ENCODE measurements at regions not wholly inside any gene's neighbourhood (a gene's known extent, or its start where the extent isn't known, plus 50 kb on each side); places are given as distances from the start of the nearest gene placed in this dataset.
"Not testable (repeated sequence)": the region's sequence is repeated elsewhere in the genome, so short reads cannot be mapped to it uniquely, and the experiment has no call there.

GRCh38 chr6:15922510-15923250, 206.2 kb upstream of the MYLIP start:
- DNase-seq = peak; percentile 72

GRCh38 chr6:15921243-15921642, 207.6 kb upstream of the MYLIP start:
- DNase-seq = no peak

GRCh38 chr6:15916581-15916980, 212.3 kb upstream of the MYLIP start:
- DNase-seq = no peak

DNA sequence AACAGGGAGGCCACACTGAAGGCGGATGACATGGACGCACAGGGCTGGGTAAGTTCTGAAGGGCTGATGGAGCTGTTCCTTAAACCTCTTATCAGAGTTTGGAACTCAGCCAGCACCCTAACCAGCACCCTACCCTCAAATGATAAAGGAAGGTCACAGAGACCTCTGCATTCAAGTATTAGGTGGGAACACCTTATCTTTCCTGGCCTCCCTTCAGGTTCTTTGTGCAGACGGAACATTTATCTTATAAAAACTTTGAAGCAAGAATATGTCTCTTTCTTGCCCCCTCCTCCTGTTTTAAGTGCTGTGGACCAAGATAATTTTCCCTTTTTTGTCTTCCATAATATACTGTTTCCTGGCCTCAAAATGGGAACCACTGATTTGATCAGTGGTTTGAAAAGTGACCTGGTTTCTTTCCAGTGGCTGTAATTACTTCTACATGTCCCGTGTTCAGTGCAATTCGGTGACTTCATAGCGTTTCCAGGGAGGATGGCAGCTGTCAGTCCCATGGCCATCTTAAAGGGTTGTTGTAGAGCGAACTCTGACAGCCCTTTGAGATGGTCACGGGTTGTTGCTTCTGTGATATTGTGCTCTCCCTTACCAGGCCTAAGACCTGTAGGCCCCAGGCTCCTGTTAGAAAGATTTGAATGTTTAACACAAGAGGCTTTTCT, 213.2 kb upstream of the MYLIP start:
- no peak for DNase-seq

DNA sequence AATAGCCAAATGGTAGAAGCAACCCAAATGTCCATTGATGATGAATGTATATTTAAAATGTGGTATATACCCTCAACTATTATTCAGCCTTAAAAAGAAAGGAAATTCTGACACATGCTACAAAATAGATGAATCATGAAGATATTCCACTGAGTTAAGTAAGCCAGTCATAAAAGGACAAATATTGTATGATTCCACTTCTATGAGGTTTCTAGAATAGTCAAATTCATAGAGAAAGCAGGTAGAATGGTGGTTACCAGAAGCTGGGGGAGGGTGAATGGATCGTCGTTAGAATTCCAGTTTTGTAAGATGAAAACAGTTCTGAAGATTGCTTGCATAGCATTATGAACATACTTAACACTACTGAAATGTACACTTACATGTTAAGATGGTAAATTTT, 214.3 kb upstream of the MYLIP start:
- DNase-seq = no peak

- DNase-seq = no peak
These were observed 215.3 kb upstream of the MYLIP start for GRCh38 chr6:15913573-15913972.

GRCh38 chr6:15912505-15913400, 216.1 kb upstream of the MYLIP start:
- no peak for DNase-seq

DNA sequence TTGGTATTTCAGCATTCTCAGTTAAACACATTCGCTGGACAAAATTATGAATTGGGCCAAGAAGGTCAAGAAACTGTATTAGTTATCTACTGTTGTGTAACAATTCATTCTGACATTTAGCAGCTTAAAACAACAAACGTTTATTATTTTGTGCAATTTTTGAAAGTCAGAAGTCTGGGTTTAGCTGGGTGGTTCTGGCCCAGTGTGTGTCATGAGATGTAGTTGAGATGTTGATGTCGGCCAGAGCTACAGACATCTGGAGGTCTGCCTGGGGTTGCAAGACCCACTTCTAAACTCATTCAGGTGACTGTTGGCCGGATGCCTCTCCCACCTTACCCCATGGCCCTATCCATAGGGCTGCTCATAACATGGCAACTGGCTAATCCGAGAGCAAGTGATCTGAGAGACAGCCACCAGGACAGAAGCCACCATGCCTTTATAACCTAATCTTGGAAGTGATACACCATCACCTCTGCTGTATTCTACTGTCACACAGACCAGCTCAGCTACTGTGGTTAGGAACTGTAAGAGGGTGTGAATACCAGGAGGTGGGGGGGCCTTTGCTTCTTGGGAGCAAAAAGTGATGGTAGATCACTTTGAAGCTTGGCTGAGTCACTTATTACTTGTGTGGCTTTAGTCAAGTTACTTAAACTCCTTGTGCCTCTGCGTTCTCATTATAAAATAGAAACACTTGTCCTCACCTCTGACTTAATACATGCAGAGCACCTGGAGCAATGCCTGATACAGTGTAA, 217.0 kb upstream of the MYLIP start:
- no peak for DNase-seq

- no peak for DNase-seq
These were observed 219.4 kb upstream of the MYLIP start for GRCh38 chr6:15909290-15910070.

DNA sequence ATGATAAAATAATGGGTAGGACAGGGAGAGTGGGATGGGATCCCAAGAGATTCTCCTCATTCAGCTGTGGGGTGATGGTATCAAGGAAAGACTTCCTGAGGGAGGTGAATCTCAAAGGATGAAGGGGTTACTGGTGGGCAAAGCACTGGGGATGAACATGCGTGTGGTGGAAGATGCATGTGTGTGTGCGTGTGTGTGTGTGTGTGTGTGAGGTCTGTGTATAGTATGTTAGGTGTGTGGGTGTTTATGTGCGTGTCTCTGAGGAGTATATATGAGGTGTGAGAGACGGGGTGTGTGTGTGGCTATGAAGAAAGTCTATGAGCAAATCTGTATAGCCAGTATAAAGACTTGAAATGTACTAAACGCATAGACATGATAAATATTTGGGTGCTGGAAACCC, 220.0 kb upstream of the MYLIP start:
- DNase-seq = no peak

DNA sequence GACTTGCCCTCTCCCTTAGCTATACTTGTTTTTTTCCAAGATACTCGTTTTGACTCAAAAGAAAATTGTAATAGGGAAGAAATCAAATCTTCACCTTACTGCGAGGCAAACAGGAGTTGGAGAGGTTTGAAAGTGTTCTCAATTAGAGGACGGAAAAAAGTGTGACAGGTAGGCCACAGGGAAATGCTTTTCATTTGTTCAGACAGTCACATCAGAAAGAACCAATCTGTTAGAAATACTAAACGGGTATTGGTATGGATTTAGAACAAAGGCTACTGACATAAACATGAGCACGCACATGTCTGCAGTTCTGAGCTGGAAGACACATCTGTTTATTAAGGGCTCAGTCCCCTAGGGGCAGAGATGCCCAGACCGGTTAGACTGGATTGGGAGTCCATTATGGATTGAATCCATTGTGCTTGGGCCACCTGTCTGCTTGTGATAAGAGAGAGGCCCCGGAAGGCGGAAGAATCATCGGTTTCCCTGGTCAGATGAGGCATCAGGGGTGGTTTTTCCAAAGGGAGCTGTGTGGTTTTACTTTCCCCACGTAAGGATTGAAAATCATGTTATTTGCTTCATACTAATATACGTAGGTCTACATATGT, 220.9 kb upstream of the MYLIP start:
- DNase-seq = no peak

GRCh38 chr6:15907220-15907913, 221.5 kb upstream of the MYLIP start:
- not testable (repeated sequence) for DNase-seq

DNA sequence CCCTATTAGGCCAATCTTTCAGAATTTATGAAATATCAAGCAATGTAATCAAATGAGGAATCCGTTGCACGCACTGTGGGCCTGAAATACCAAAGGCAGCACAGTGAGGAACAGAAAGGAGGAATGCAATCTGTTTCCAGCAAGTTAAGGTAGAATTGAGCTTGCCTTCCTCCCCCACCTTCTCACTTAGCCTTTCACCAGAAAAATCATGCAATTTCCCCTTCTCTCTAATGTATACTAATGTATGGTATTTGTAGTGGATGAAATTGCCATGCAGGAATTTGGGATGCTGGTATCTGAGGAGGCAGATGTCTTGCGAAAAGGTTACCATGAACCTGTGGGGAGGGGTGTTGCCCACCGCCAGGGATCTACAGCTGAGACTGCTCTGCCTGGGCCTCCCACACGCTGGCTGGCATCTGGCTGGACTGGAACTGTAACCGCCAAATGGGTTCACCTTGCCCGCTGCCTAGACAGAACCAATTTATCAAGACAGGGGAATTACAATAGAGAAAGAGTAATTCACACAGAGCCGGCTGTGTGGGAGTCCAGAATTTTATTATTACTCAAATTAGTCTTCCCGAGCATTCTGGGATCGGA, 222.4 kb upstream of the MYLIP start:
- DNase-seq = no peak

GRCh38 chr6:15905488-15906419, 223.1 kb upstream of the MYLIP start:
- no peak for DNase-seq

DNA sequence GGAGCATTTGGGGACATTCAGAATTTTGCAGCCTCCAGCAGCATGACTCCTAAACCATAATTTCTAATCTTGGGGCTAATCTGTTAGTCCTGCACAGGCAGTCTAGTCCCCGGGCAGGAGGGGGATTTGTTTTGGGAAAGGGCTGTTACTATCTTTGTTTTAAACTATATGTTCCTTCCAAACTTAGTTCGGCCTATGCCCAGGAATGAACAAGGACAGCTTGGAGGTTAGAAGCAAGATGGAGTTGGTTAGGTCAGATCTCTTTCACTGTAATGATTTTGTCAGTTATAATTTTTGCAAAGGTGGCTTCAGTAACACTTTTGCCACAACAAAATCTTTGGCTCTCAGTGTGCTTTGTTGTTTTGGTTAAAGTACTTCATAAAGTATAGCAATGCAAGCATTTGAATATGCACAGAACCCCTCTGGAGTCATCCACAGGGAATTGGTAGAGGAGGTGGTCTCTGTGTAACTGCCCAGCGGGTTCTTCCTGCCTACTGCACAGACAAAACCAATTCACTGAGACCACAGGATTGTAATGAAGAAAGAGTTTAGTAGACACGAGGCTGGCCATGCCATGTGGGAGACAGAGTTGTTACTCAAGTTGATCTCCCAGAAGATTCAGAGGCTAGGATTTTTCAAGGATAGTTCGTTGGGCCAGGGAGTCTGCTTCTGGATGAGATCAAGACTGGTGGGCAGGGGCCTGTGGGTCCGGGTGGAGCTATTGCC, 224.1 kb upstream of the MYLIP start:
- DNase-seq = no peak

- no peak for DNase-seq
These were observed 227.5 kb upstream of the MYLIP start for GRCh38 chr6:15901141-15902115.

GRCh38 chr6:15898693-15899092, 230.2 kb upstream of the MYLIP start:
- no peak for DNase-seq

All from amniotic stem cell (primary cell).